Mesenchymal stem cell (in vitro differentiated cells and primary cell): ENCODE measurements at regions not wholly inside any gene's neighbourhood (a gene's known extent, or its start where the extent isn't known, plus 50 kb on each side); places are given as distances from the start of the nearest gene placed in this dataset.

ENCODE experiments used
- DNase-seq: peaks from one replicate; pipeline ENCODE4 v3.0.0-alpha.2; 2013
- H2AFZ ChIP-seq: one replicate; pipeline ENCODE4 v1.6.1; 2013; ENCODE audit warnings: low read depth, mild to moderate bottlenecking, control low read depth, inconsistent platforms, low read length, moderate library complexity
- H2AK5ac ChIP-seq: 2 replicates; pipeline ENCODE4 v1.6.1; 2013; ENCODE audit warnings: low read length, moderate library complexity, mild to moderate bottlenecking, inconsistent platforms; ENCODE audit not compliant: severe bottlenecking
- H2BK120ac ChIP-seq: one replicate; pipeline ENCODE4 v1.6.1; 2013; ENCODE audit warnings: low read depth, mild to moderate bottlenecking, inconsistent platforms, low read length, moderate library complexity
- H2BK12ac ChIP-seq, 2 experiments: one replicate each; pipeline ENCODE4 v1.6.1; 2013; ENCODE audit warnings: inconsistent platforms in 2 of 2, low read length in 2 of 2, mild to moderate bottlenecking in 2 of 2, moderate library complexity in 2 of 2, control low read depth in 1 of 2
- H2BK15ac ChIP-seq: one replicate; pipeline ENCODE4 v1.6.1; 2013; ENCODE audit warnings: mild to moderate bottlenecking, low read depth, inconsistent platforms; ENCODE audit not compliant: poor library complexity, severe bottlenecking
- H2BK5ac ChIP-seq: 2 replicates; pipeline ENCODE4 v1.6.1; 2013; ENCODE audit warnings: low read depth, mild to moderate bottlenecking, low read length, control low read depth, inconsistent platforms; ENCODE audit not compliant: poor library complexity, severe bottlenecking
- H3K14ac ChIP-seq, 2 experiments: one replicate each; pipeline ENCODE4 v1.6.1; 2013; ENCODE audit warnings: inconsistent platforms in 2 of 2, low read length in 2 of 2, control low read depth in 1 of 2, mild to moderate bottlenecking in 1 of 2, moderate library complexity in 1 of 2
- H3K18ac ChIP-seq, 2 experiments: one replicate each; pipeline ENCODE4 v1.6.1; 2013; ENCODE audit warnings: inconsistent platforms in 2 of 2, low read length in 2 of 2, control low read depth in 1 of 2, low read depth in 1 of 2, mild to moderate bottlenecking in 1 of 2
- H3K23ac ChIP-seq, 2 experiments: one replicate each; pipeline ENCODE4 v1.6.1; 2013; ENCODE audit warnings: inconsistent platforms in 2 of 2, low read length in 2 of 2, mild to moderate bottlenecking in 2 of 2, moderate library complexity in 2 of 2, control low read depth in 1 of 2
- H3K27ac ChIP-seq: 2 replicates; pipeline ENCODE4 v1.5.1; 2013; ENCODE audit warnings: mild to moderate bottlenecking, moderate library complexity, low read length, control low read depth, inconsistent platforms; ENCODE audit not compliant: poor library complexity, severe bottlenecking
- H3K27me3 ChIP-seq, 2 experiments: 2 replicates each; pipeline versions ENCODE4 v1.6.1 to v1.7.0; 2013; ENCODE audit warnings: low read length in 2 of 2, mild to moderate bottlenecking in 2 of 2, moderate library complexity in 2 of 2, control low read depth in 1 of 2, inconsistent platforms in 1 of 2; ENCODE audit not compliant: control insufficient read depth in 1 of 2, insufficient read depth in 1 of 2
- H3K36me3 ChIP-seq, 2 experiments: 2 replicates each; pipeline versions ENCODE4 v1.6.1 to v1.7.0; 2013; ENCODE audit warnings: low read length in 2 of 2, control low read depth in 1 of 2, inconsistent platforms in 1 of 2, low read depth in 1 of 2, mild to moderate bottlenecking in 1 of 2; ENCODE audit not compliant: insufficient read depth in 2 of 2, control insufficient read depth in 1 of 2
- H3K4ac ChIP-seq, 2 experiments: one replicate each; pipeline ENCODE4 v1.6.1; 2013; ENCODE audit warnings: inconsistent platforms in 2 of 2, low read length in 2 of 2, mild to moderate bottlenecking in 2 of 2, moderate library complexity in 2 of 2, control low read depth in 1 of 2, low read depth in 1 of 2
- H3K4me1 ChIP-seq: 2 replicates; pipeline ENCODE4 v1.6.1; 2013; ENCODE audit warnings: low read depth, low read length, control low read depth; ENCODE audit not compliant: control insufficient read depth, insufficient read depth
- H3K4me2 ChIP-seq: 2 replicates; pipeline ENCODE4 v1.6.1; 2013; ENCODE audit warnings: low read length, mild to moderate bottlenecking, inconsistent platforms; ENCODE audit not compliant: poor library complexity, severe bottlenecking
- H3K4me3 ChIP-seq, 2 experiments: 2 replicates each; pipeline versions ENCODE4 v1.5.1 to v1.7.0; 2013; ENCODE audit warnings: low read length in 2 of 2, mild to moderate bottlenecking in 2 of 2, control low read depth in 1 of 2, low read depth in 1 of 2; ENCODE audit not compliant: insufficient read depth in 1 of 2
- H3K79me1 ChIP-seq: replicated peaks from 2 replicates; pipeline ENCODE4 v1.6.1; 2013; ENCODE audit warnings: mild to moderate bottlenecking, control low read depth, low read length, inconsistent platforms; ENCODE audit not compliant: poor library complexity, severe bottlenecking
- H3K9ac ChIP-seq: 2 replicates; pipeline ENCODE4 v1.7.0; 2013; ENCODE audit warnings: mild to moderate bottlenecking, low read length, moderate library complexity
- H3K9me3 ChIP-seq: 2 replicates; pipeline ENCODE4 v1.7.0; 2013; ENCODE audit warnings: mild to moderate bottlenecking, low read length; ENCODE audit not compliant: control insufficient read depth
- H4K8ac ChIP-seq: one replicate; pipeline ENCODE4 v1.6.1; 2013; ENCODE audit warnings: inconsistent platforms, mild to moderate bottlenecking, low read length, moderate library complexity
- H4K91ac ChIP-seq: one replicate; pipeline ENCODE4 v1.6.1; 2013; ENCODE audit warnings: mild to moderate bottlenecking, low read length, inconsistent platforms
- WGBS: methylation state at CpG from one replicate; pipeline ENCODE4 v1.1.7; 2013; ENCODE audit warnings: mixed read lengths; 5-methylcytosine and 5-hydroxymethylcytosine counted together

- WGBS = 100% methylated on average over 1 of the region's 2 CpGs
- H3K18ac ChIP-seq = no peak overlapping the region
- H2BK12ac ChIP-seq = no peak overlapping the region
- no peak overlapping the region for H3K23ac ChIP-seq
- H3K14ac ChIP-seq = no peak overlapping the region
- no peak for DNase-seq
- no peak overlapping the region for H4K91ac ChIP-seq
- H2AK5ac ChIP-seq = no peak overlapping the region
- no peaks in the 10 kb centered on the region for H3K27me3 ChIP-seq
- H2BK5ac ChIP-seq = no peak overlapping the region
- H3K36me3 ChIP-seq = no peaks in the 10 kb centered on the region
- H3K27ac ChIP-seq = no peak overlapping the region
- no peak overlapping the region for H3K4ac ChIP-seq
- H3K9me3 ChIP-seq = no peaks in the 10 kb centered on the region
- H2AFZ ChIP-seq = no peak overlapping the region
- no peak overlapping the region for H2BK15ac ChIP-seq
- H3K79me1 ChIP-seq = no peaks in the 10 kb centered on the region
- no peak overlapping the region for H3K9ac ChIP-seq
- H3K4me3 ChIP-seq = no peak overlapping the region
- no peak overlapping the region for H2BK120ac ChIP-seq
- no peak overlapping the region for H3K4me2 ChIP-seq
- no peak overlapping the region for H4K8ac ChIP-seq
- peaks cover 4% of the 10 kb centered on the region for H3K4me1 ChIP-seq
These were observed 214.5 kb downstream of the ETV1 start for GRCh38 chr7:13774976-13775375.

- Histone ChIP-seq H3K4me2 (no peak overlapping the region), H3K9ac (no peak overlapping the region), H2BK120ac (no peak overlapping the region), H2BK12ac (no peak overlapping the region), H2BK5ac (no peak overlapping the region), H3K27me3 (no peaks in the 10 kb centered on the region), H3K36me3 (no peaks in the 10 kb centered on the region), H3K14ac (no peak overlapping the region), H2AFZ (no peak overlapping the region), H2BK15ac (no peak overlapping the region), H3K4ac (no peak overlapping the region), H3K4me1 (peaks cover 4% of the 10 kb centered on the region), H3K27ac (no peak overlapping the region), H3K79me1 (no peaks in the 10 kb centered on the region), H3K18ac (no peak overlapping the region), H4K91ac (no peak overlapping the region), H2AK5ac (no peak overlapping the region), H3K9me3 (no peaks in the 10 kb centered on the region), H3K4me3 (no peak overlapping the region), H4K8ac (no peak overlapping the region), H3K23ac (no peak overlapping the region)
- no CpG with 5 or more reads among the region's 3 CpGs for WGBS
- no peak for DNase-seq
These were observed 212.2 kb downstream of the ETV1 start for GRCh38 chr7:13777242-13777641.

GRCh38 chr7:13778967-13779366, 210.5 kb downstream of the ETV1 start:
- Histone ChIP-seq H3K23ac (no peak overlapping the region), H3K4me3 (no peak overlapping the region), H3K4me2 (no peak overlapping the region), H2BK5ac (no peak overlapping the region), H2AK5ac (no peak overlapping the region), H3K4ac (no peak overlapping the region), H2AFZ (no peak overlapping the region), H2BK120ac (no peak overlapping the region), H4K8ac (no peak overlapping the region), H3K14ac (no peak overlapping the region), H3K79me1 (no peaks in the 10 kb centered on the region), H3K4me1 (peaks cover 4% of the 10 kb centered on the region), H3K9me3 (no peaks in the 10 kb centered on the region), H3K36me3 (no peaks in the 10 kb centered on the region), H2BK15ac (no peak overlapping the region), H3K9ac (no peak overlapping the region), H2BK12ac (no peak overlapping the region), H3K18ac (no peak overlapping the region), H3K27ac (no peak overlapping the region), H3K27me3 (no peaks in the 10 kb centered on the region), H4K91ac (no peak overlapping the region)
- peak; percentile 40 for DNase-seq
- WGBS = 100% methylated on average over 1 of the region's 2 CpGs

GRCh38 chr7:13790611-13791010, 198.9 kb downstream of the ETV1 start:
- no peak overlapping the region for H4K91ac ChIP-seq
- H3K27me3 ChIP-seq = no peaks in the 10 kb centered on the region
- H3K9me3 ChIP-seq = no peaks in the 10 kb centered on the region
- no peak overlapping the region for H3K14ac ChIP-seq
- H2BK12ac ChIP-seq = no peak overlapping the region
- no peak overlapping the region for H3K9ac ChIP-seq
- no peak overlapping the region for H2BK120ac ChIP-seq
- H3K18ac ChIP-seq = no peak overlapping the region
- no peak overlapping the region for H2BK5ac ChIP-seq
- H3K4me1 ChIP-seq = no peaks in the 10 kb centered on the region
- H3K4me3 ChIP-seq = no peak overlapping the region
- H3K36me3 ChIP-seq = no peaks in the 10 kb centered on the region
- no peaks in the 10 kb centered on the region for H3K79me1 ChIP-seq
- H3K4ac ChIP-seq = no peak overlapping the region
- no peak overlapping the region for H3K27ac ChIP-seq
- WGBS = 95% methylated on average over 5 of the region's 5 CpGs
- H2AFZ ChIP-seq = no peak overlapping the region
- H4K8ac ChIP-seq = no peak overlapping the region
- H2BK15ac ChIP-seq = no peak overlapping the region
- H2AK5ac ChIP-seq = no peak overlapping the region
- no peak for DNase-seq
- no peak overlapping the region for H3K23ac ChIP-seq
- H3K4me2 ChIP-seq = no peak overlapping the region
